HEK293 (cell line): ENCODE measurements at regions not wholly inside any gene's neighbourhood (a gene's known extent, or its start where the extent isn't known, plus 50 kb on each side); places are given as distances from the start of the nearest gene placed in this dataset.
"Not testable (repeated sequence)": the region's sequence is repeated elsewhere in the genome, so short reads cannot be mapped to it uniquely, and the experiment has no call there.

ENCODE experiments used
- CTCF ChIP-seq: fragments of 450-650 bp; formaldehyde crosslinking; IDR thresholded peaks from 2 replicates; pipeline ENCODE4 v1.5.1; 2016; ENCODE audit warnings: missing biosample characterization, missing genetic modification characterization
- KLF16 ChIP-seq: fragments of 450-650 bp; formaldehyde crosslinking; IDR thresholded peaks from 2 replicates; pipeline ENCODE4 v1.5.1; 2017; ENCODE audit warnings: missing biosample characterization, missing genetic modification characterization
- MYNN ChIP-seq: fragments of 450-650 bp; formaldehyde crosslinking; IDR thresholded peaks from 2 replicates; pipeline ENCODE4 v1.5.1; 2016; ENCODE audit warnings: missing biosample characterization, missing genetic modification characterization, borderline replicate concordance
- REST ChIP-seq: fragments of 450-650 bp; formaldehyde crosslinking; IDR thresholded peaks from 2 replicates; pipeline ENCODE4 v1.5.1; 2016; ENCODE audit warnings: missing biosample characterization, missing genetic modification characterization
- ZNF121 ChIP-seq: fragments of 450-650 bp; formaldehyde crosslinking; IDR thresholded peaks from 2 replicates; pipeline ENCODE4 v1.5.1; 2016; ENCODE audit warnings: missing biosample characterization, missing genetic modification characterization
- ZNF169 ChIP-seq: fragments of 450-650 bp; formaldehyde crosslinking; IDR thresholded peaks from 2 replicates; pipeline ENCODE4 v1.5.1; 2016; ENCODE audit warnings: missing biosample characterization, missing genetic modification characterization
- ZNF18 ChIP-seq: fragments of 450-650 bp; formaldehyde crosslinking; IDR thresholded peaks from 2 replicates; pipeline ENCODE4 v1.5.1; 2016; ENCODE audit warnings: missing biosample characterization, missing genetic modification characterization
- ZNF19 ChIP-seq: fragments of 450-650 bp; formaldehyde crosslinking; IDR thresholded peaks from 2 replicates; pipeline ENCODE4; 2016; ENCODE audit warnings: missing biosample characterization, missing genetic modification characterization, low read depth
- ZNF324 ChIP-seq: fragments of 450-650 bp; formaldehyde crosslinking; IDR thresholded peaks from 2 replicates; pipeline ENCODE4 v1.5.1; 2016; ENCODE audit warnings: missing biosample characterization, missing genetic modification characterization
- ZNF513 ChIP-seq: fragments of 450-650 bp; IDR thresholded peaks from 2 replicates; pipeline ENCODE4 v1.5.1; 2018; ENCODE audit warnings: missing biosample characterization, missing genetic modification characterization
- ZNF639 ChIP-seq: fragments of 450-650 bp; formaldehyde crosslinking; IDR thresholded peaks from 2 replicates; pipeline ENCODE4 v1.5.1; 2016; ENCODE audit warnings: missing biosample characterization, missing genetic modification characterization

GRCh38 chr20:5453316-5453715 is 136.6 kb upstream of the PROKR2 start:
- TF ChIP-seq CTCF; MYNN (tag by site-specific recombination); ZNF121 (tag by site-specific recombination); ZNF513 (tag by site-specific recombination); ZNF18 (tag by site-specific recombination); ZNF324 (tag by site-specific recombination); ZNF19 (tag by site-specific recombination); KLF16; ZNF639 (tag by site-specific recombination); ZNF169 (tag by site-specific recombination); REST (tag by site-specific recombination): not testable (repeated sequence)
